Cardiac septum (tissue), 1 donor: ENCODE measurements at regions not wholly inside any gene's neighbourhood (a gene's known extent, or its start where the extent isn't known, plus 50 kb on each side); places are given as distances from the start of the nearest gene placed in this dataset.

Source experiments
- DNase-seq: peaks from one replicate; pipeline ENCODE4 v3.0.0-alpha.2; 2020; ENCODE audit warnings: low spot score
- intact Hi-C: fragments of 100-400 bp; cut with DNase I; formaldehyde crosslinking; loops from one replicate; pipeline ENCODE4 v1.14.0; 2022
- donor health status: DM: no; HTN: no; CAD: no.

GRCh38 chr9:20028192-20028848, 239.5 kb upstream of the SLC24A2 start:
- intact Hi-C loops: no loop called here
- no peak for DNase-seq

- intact Hi-C loops: no loop called here
- DNase-seq: no peak
Observed at GRCh38 chr9:20023961-20024571, 235.2 kb upstream of the SLC24A2 start.

- DNase-seq: no peak
- intact Hi-C loops: no loop called here
Observed at GRCh38 chr9:20023210-20023905, 234.5 kb upstream of the SLC24A2 start.

GRCh38 chr9:20022410-20022809, 233.6 kb upstream of the SLC24A2 start:
- intact Hi-C loops: no loop called here
- DNase-seq: no peak

- DNase-seq: no peak
- intact Hi-C loops: no loop called here
Observed at GRCh38 chr9:20016611-20017010, 227.8 kb upstream of the SLC24A2 start.

GRCh38 chr9:20015427-20015931, 226.6 kb upstream of the SLC24A2 start:
- DNase-seq: no peak
- intact Hi-C loops: no loop called here

- intact Hi-C loops: no loop called here
- no peak for DNase-seq
Observed at GRCh38 chr9:20014168-20014567, 225.3 kb upstream of the SLC24A2 start.

- intact Hi-C loops: no loop called here
Observed at GRCh38 chr9:20012232-20012631, 223.4 kb upstream of the SLC24A2 start.

GRCh38 chr9:20009606-20010005, 220.8 kb upstream of the SLC24A2 start:
- intact Hi-C loops: no loop called here

More at GRCh38 chr9:20012232-20012631, 223.4 kb upstream of the SLC24A2 start:
- no peak for DNase-seq

GRCh38 chr9:20002011-20002410, 213.2 kb upstream of the SLC24A2 start:
- intact Hi-C loops: no loop called here
- no peak for DNase-seq

More at GRCh38 chr9:20009606-20010005, 220.8 kb upstream of the SLC24A2 start:
- DNase-seq: no peak

GRCh38 chr9:20001058-20001457, 212.2 kb upstream of the SLC24A2 start:
- DNase-seq: no peak
- intact Hi-C loops: no loop called here

- intact Hi-C loops: no loop called here
Observed at GRCh38 chr9:19999491-20000057, 210.7 kb upstream of the SLC24A2 start.

GRCh38 chr9:19998823-19999455, 210.1 kb upstream of the SLC24A2 start:
- DNase-seq: no peak
- intact Hi-C loops: no loop called here

More at GRCh38 chr9:19999491-20000057, 210.7 kb upstream of the SLC24A2 start:
- no peak for DNase-seq

GRCh38 chr9:19998153-19998552, 209.3 kb upstream of the SLC24A2 start:
- intact Hi-C loops: no loop called here
- DNase-seq: no peak

- no peak for DNase-seq
- intact Hi-C loops: no loop called here
Observed at GRCh38 chr9:19995619-19996018, 206.8 kb upstream of the SLC24A2 start.

- intact Hi-C loops: no loop called here
- no peak for DNase-seq
Observed at GRCh38 chr9:19994296-19994695, 205.5 kb upstream of the SLC24A2 start.

GRCh38 chr9:19992556-19992955, 203.7 kb upstream of the SLC24A2 start:
- DNase-seq: no peak
- intact Hi-C loops: no loop called here

- DNase-seq: no peak
- intact Hi-C loops: no loop called here
Observed at GRCh38 chr9:19989213-19989612, 200.4 kb upstream of the SLC24A2 start.

GRCh38 chr9:19988281-19988680, 199.4 kb upstream of the SLC24A2 start:
- DNase-seq: no peak
- intact Hi-C loops: no loop called here

GRCh38 chr9:19985081-19985480, 196.2 kb upstream of the SLC24A2 start:
- DNase-seq: no peak
- intact Hi-C loops: no loop called here
